Fibroblast of lung (primary cell): ENCODE measurements at regions not wholly inside any gene's neighbourhood (a gene's known extent, or its start where the extent isn't known, plus 50 kb on each side); places are given as distances from the start of the nearest gene placed in this dataset.

ENCODE experiments used
- CTCF ChIP-seq, 2 donors: IDR thresholded peaks in 1 of 2; conservative IDR thresholded peaks in 1 of 2; 1 replicate in 1 of 2; 2 replicates in 1 of 2; pipeline ENCODE4 v1.5.1; 2011 to 2012; ENCODE audit warnings: low read length in 2 of 2, control low read depth in 1 of 2, inconsistent platforms in 1 of 2, low read depth in 1 of 2, mild to moderate bottlenecking in 1 of 2
- EZH2 ChIP-seq: IDR thresholded peaks from 2 replicates; pipeline ENCODE4 v1.5.1; 2012; ENCODE audit warnings: low read length, control low read depth, mild to moderate bottlenecking; ENCODE audit errors: missing control alignments

- TF ChIP-seq EZH2 (no peak), CTCF (conservative IDR thresholded peaks at IDR 0.05 in 1 of 2, IDR thresholded peaks at IDR 0.05 in 1 of 2; ENCODE audit: low read depth in 1 of 2, low read length in 2 of 2) (no peak)
These were observed 670.1 kb downstream of the REEP3 start for GRCh38 chr10:64191286-64191685.
